ENCODE measurements at regions not wholly inside any gene's neighbourhood (a gene's known extent, or its start where the extent isn't known, plus 50 kb on each side); places are given as distances from the start of the nearest gene placed in this dataset.

DNA sequence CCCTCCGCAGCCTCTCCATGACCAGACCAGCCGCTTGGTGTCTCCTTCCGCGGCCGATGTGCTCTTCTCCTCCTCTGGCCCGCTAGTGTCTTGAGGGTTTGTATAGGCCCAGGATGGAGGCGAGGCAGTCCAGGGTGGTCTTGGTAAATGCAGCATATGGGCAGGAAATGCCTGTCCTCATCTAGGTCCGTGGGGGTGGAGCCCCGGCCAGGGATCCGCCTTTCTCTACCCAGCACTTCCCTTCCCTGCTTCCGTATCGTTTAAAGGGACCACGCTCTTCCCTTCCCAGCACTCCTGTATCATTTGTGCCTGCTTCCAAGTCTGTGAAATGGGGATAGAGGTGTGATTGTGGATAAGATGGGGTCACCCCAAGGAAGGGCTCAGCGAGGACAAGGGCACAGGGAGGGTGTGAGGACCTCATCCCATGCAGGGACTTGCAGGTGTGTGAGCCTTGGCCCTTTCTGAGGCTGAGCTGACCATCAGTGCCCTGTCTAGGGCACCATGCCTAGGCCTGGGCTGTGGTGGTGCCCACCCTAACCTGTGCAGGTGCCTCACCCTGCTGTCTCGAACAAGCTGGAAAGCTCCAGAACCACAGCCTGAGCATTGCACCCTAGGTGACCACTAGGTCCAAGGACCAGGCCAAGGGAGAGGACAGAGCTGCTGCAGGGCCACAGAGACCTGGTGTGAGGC, 326.8 kb upstream of the RTL1 start:
- no peak for DNase-seq (ENCODE audit: low read depth)

GRCh38 chr14:101230851-101231550, 327.5 kb upstream of the RTL1 start:
- DNase-seq (ENCODE audit: low read depth) = no peak

GRCh38 chr14:101231828-101232227, 328.3 kb upstream of the RTL1 start:
- DNase-seq (ENCODE audit: low read depth) = no peak

- no peak for DNase-seq (ENCODE audit: low read depth)
These were observed 328.8 kb upstream of the DIO3 start for GRCh38 chr14:101232340-101233020.

- DNase-seq (ENCODE audit: low read depth) = no peak
These were observed 328.3 kb upstream of the DIO3 start for GRCh38 chr14:101233021-101233366.

- DNase-seq (ENCODE audit: low read depth) = no peak
These were observed 327.9 kb upstream of the DIO3 start for GRCh38 chr14:101233391-101233790.

- no peak for DNase-seq (ENCODE audit: low read depth)
These were observed 327.5 kb upstream of the DIO3 start for GRCh38 chr14:101233808-101234207.

DNA sequence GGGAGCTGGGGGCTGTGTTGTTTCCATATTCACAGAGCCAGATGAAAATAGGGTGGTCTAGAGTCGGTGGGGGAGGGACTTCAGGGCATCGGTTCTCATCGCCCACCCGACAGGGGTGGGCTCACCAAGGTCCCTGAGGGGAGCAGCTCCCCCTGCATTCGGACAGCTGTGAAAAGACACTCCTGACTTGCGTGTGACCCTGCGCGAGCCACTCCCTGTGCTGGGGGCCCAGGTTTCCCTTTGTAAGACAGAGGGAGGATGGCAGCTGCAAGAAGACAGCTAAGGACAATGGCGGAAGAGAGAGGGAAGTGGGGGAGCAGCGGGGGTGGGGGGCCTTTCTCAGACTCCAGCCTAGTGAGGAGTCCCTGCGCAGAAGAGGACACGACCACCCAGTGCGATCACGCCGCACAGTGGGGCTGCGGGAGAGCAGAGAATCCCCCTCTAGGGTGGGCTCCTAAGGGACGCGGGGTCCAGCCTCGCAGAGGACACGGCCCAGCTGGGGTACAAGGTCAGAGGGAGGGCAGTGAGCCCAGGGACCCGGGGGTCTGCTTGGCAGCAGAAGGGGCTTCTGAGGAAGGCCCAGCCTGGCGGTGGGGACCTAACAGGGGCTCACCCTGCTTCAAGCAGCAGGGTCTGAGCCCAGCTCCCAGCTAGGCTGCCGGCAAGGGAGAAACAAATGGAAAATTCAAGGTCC, 326.9 kb upstream of the DIO3 start:
- DNase-seq (ENCODE audit: low read depth) = no peak

DNA sequence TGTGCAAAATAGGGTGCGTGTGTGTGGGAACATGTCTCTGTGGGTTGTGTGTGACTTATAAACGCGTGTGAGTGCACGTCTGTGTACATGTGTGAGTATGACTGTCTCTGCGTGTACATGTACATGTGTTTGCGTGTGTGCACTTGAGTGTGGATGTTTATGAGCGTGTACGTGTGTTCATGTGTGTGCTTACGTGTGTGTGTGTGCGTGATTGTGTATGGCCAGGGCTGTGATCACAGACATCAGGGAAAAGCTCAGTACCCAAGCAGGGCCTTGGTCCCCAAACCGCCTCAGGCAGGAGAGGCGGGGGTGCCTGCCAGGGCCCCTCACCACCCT, 326.3 kb upstream of the DIO3 start:
- DNase-seq (ENCODE audit: low read depth) = no peak

GRCh38 chr14:101235335-101236103, 325.8 kb upstream of the DIO3 start:
- DNase-seq (ENCODE audit: low read depth) = no peak

DNA sequence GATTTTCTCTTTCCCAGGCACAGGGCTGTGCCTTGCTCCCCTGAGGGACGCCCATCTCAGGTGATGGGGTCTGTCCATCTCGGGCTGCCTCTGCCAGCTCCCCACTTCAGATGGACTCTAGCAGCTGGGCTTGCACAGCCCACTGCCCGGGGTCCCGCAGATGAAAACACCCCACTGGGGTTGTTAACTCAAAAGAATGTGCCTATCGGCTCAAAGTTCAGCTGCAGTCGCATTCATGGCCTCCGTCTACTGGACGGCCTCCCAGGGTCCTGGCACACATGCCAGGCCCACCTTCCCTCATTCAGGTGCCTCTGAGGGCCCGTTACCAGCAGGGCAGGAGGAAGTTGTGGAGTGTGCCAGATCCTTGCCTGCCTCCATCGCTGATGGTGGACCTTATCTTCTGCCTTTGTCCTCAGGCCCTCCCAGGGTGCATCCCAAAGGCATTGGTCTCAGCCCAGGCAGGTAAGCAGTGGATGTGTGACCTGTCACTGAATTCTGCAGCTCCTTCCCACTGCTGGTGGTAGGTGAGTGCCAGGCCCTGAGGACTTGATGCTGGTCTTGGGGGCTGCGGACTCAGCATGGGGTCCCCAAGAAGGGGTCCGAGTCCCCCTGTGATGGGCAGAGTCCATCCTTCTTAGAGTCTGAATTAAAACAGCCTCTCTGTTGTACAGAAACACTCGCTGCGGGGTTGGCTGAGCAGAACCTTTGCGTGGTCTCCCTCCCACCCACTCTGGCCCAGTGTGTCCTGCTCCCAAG, 324.6 kb upstream of the DIO3 start:
- DNase-seq (ENCODE audit: low read depth) = no peak

- DNase-seq (ENCODE audit: low read depth) = no peak
These were observed 324.1 kb upstream of the DIO3 start for GRCh38 chr14:101237252-101237616.

DNA sequence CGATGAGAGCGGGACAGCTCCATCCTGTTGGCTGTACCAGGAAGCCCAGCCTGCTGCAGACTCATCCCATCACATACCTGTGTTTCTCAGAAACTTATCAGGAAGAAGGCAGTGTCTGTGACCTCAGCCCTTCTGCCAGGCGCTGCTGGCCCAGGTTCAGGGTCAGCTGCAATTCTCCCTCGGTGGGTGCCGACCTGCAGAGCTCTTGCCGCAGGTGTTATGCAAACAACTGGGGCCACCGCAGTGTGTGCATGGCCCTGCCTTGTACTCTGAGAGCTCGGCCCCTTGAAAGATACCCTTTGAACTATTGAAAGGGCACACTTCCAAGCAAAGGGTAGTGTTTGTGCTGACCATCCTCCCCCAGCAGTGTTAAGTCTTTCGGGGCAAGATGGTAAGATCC, 322.2 kb upstream of the DIO3 start:
- DNase-seq (ENCODE audit: low read depth) = no peak

DNA sequence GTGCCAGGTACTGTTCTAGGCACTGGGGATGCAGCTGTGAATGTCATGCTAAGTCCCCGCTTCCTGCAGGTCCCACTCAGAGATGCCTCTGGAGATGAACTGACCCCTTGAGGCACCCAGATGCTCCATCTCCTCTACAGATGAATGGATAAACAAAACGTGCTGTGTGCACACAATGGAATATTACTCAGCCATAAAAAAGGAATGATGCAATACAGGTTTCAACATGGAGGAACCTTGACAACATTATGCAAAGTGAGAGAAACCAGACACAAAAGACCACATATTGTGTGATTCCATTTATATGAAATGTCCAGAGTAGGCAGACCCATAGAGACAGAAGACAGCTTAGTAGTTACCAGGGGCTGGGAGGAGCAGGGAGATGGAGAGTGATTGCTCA, 320.1 kb upstream of the DIO3 start:
- no peak for DNase-seq (ENCODE audit: low read depth)

GRCh38 chr14:101241807-101242278, 319.5 kb upstream of the DIO3 start:
- no peak for DNase-seq (ENCODE audit: low read depth)

DNA sequence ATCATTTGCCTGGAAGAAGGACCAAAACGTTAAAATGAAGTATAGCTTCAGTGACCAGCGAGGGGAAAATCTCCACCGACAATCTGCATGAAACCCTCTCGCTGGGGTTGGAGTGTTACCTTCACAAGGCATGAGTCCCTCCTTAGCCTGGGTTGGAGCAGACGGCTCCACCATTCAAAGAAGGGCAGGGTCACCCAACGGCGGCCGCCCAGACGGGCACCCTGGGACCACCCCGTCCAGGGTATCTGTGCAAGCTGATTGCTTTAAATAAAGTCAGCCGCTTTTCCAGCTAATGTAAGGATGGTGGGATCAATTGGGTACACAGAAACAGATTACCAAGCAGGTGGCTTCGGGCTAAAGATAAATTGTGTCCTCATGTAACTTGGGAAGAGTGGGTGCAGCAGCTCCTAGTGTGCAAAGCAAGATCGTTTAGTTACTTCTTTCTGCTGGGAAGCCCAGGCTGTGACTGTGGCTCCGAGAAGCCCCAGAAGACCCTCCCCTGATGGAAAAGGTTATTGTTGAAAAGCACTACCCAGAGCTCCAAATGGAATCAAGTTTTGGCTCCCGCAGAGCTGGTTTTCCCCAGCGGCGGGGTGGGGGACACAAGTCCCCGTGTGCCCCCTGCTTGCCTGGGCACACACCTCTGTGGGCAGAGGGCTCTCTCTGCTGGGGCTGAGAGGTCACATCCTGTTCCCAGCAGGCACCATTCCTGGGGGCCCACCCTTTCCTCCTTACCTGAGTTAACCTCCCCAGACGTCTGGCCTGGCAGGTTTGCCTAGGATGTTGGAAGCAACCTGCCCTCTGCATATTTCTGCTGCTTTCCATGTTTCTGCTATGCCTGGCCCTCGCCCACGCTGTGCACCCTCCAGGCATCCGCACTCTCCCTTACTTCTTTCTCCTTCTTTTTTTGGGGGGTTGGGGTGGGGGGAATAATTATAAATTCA, 318.6 kb upstream of the DIO3 start:
- no peak for DNase-seq (ENCODE audit: low read depth)

DNA sequence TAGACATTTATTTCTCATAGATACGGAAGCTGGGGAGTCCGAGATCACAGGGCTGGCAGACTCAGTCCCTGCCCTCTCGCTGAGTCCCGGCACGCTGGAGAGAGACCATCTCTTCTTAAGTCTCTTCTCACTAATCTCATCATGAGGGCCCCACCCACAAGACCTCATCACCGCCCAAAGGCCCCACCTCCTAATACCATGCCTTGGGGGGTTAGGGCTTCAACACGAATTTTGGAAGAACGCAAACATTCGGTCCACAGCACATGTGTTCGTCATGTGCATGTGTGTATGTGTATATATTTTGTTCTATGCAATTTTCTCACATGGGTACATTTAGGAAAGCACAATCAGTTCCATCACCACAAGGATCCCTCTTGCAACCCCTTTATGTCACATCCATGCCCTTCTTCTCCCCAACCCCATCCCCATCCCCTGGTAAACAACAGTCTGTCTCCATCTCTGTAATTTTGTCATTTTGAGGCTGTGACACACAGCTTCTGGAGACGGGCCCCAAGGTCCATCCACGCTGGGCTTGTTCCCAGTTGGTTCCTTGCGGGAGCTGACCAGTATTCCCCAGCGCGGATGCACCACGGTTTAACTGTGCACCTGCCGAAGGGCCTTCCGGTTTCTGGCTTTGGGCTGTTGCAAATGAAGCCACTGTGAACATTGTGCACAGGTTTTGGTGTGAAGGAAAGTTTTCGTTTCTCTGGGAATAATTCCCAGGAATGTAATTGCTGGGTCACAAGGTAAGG, 317.5 kb upstream of the DIO3 start:
- no peak for DNase-seq (ENCODE audit: low read depth)

DNA sequence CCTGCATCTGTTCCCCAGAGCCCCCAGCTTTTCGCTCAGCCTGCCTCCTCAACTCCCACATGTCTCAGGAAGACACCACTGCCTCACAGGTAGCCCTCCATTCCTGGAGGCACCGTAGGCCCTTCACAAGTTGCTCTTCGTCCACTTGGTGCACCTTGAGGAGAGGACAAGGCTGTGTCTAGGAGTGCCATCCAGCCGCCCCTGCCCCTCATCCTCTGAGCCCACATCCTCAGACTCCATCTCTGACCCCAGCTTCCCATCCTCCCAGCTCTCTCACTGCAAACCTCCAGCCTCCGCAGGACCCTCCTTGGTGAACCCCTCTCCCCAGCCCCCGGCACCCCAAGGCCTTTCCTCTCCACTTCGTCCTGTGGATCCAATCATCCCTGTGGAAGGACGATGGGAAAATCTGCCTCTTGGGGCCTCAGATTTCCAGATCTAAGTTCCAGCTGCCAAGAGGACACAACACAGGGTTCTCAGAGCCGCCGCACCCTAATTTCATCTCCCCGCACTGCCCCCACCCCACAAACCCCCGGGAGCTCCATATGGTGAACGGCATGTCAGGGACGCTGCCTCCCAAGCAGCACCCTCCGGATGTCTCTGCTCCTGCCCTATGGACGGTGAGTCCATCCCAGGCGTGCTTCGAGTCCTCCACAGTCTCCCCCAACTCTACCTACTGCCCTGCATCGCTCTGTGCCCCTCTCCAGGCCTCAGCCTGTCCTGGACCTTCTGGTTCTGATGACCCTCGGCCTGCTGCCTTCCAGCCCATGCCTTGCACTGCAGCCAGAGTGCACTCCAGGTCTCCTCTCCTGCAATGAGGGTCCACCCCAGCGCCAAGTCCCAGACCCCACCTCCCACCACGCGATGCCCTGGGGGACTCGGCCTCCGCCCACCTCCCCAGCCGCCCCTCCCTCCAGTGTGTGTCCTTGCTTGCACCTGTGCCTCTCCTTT, 314.1 kb upstream of the DIO3 start:
- DNase-seq (ENCODE audit: low read depth) = no peak
